ENCODE measurements at regions not wholly inside any gene's neighbourhood (a gene's known extent, or its start where the extent isn't known, plus 50 kb on each side); places are given as distances from the start of the nearest gene placed in this dataset.
A peak's percentile ranks its signal among the peaks of the same experiment; 100 is the strongest.
"Not testable (repeated sequence)": the region's sequence is repeated elsewhere in the genome, so short reads cannot be mapped to it uniquely, and the experiment has no call there.

GRCh38 chr7:149681274-149681673 lies 92.1 kb downstream of the ZNF467 start:
- DNase-seq, result no peak

- no peak for DNase-seq
Measured at GRCh38 chr7:149680331-149681025, 92.9 kb downstream of the ZNF467 start.

- DNase-seq, result not testable (repeated sequence)
Measured at GRCh38 chr7:149674728-149675385, 98.5 kb downstream of the ZNF467 start.

GRCh38 chr7:149673006-149673405 lies 100.4 kb downstream of the ZNF467 start:
- DNase-seq, result no peak

- no peak for DNase-seq
Measured at GRCh38 chr7:149670288-149670687, 103.1 kb downstream of the ZNF467 start.

GRCh38 chr7:149669121-149669818 lies 104.1 kb downstream of the ZNF467 start:
- no peak for DNase-seq

GRCh38 chr7:149666360-149666945 lies 106.9 kb downstream of the ZNF467 start:
- no peak for DNase-seq

GRCh38 chr7:149665618-149666017 lies 107.8 kb downstream of the ZNF467 start:
- not testable (repeated sequence) for DNase-seq

- DNase-seq, result no peak
Measured at GRCh38 chr7:149664666-149665065, 108.7 kb downstream of the ZNF467 start.

- no peak for DNase-seq
Measured at GRCh38 chr7:149664176-149664575, 109.2 kb downstream of the ZNF467 start.

- peak; percentile 66 for DNase-seq
Measured at GRCh38 chr7:149662591-149663095, 110.7 kb downstream of the ZNF467 start.

GRCh38 chr7:149655784-149656183 lies 117.6 kb downstream of the ZNF467 start:
- no peak for DNase-seq

- no peak for DNase-seq
Measured at GRCh38 chr7:149654588-149654987, 118.8 kb downstream of the ZNF467 start.

- not testable (repeated sequence) for DNase-seq
Measured at GRCh38 chr7:149650190-149650589, 123.2 kb downstream of the ZNF467 start.

- DNase-seq, result no peak
Measured at GRCh38 chr7:149644754-149645153, 128.6 kb downstream of the ZNF467 start.

GRCh38 chr7:149642589-149642988 lies 130.8 kb downstream of the ZNF467 start:
- DNase-seq, result no peak

GRCh38 chr7:149638566-149639320 lies 134.6 kb downstream of the ZNF467 start:
- DNase-seq, result no peak

- no peak for DNase-seq
Measured at GRCh38 chr7:149637911-149638565, 135.3 kb downstream of the ZNF467 start.

GRCh38 chr7:149635561-149636329 lies 137.6 kb downstream of the ZNF467 start:
- no peak for DNase-seq

- no peak for DNase-seq
Measured at GRCh38 chr7:149633976-149634945, 136.7 kb upstream of the ZNF746 start.

Measured in stimulated activated CD4-positive, alpha-beta T cell treated with anti-CD3 and anti-CD28 coated beads, Interleukin-4, amount 100 ng/mL, for 1 hour (primary cell).